ENCODE measurements at regions not wholly inside any gene's neighbourhood (a gene's known extent, or its start where the extent isn't known, plus 50 kb on each side); places are given as distances from the start of the nearest gene placed in this dataset.

- no peak overlapping the region for H3K27ac ChIP-seq
- TF ChIP-seq ZFX (IDR thresholded peaks at IDR 0.05; ENCODE audit: borderline replicate concordance) (no peak), CTCF (IDR thresholded peaks at IDR 0.05) (no peak)
These were observed 226.1 kb upstream of the UBE2E2 start for GRCh38 chr3:22977042-22977441.

- H3K27ac ChIP-seq: no peak overlapping the region
- TF ChIP-seq ZFX (IDR thresholded peaks at IDR 0.05; ENCODE audit: borderline replicate concordance) (no peak), CTCF (IDR thresholded peaks at IDR 0.05) (no peak)
These were observed 225.4 kb upstream of the UBE2E2 start for GRCh38 chr3:22977650-22978289.

- H3K27ac ChIP-seq: no peak overlapping the region
- TF ChIP-seq ZFX (IDR thresholded peaks at IDR 0.05; ENCODE audit: borderline replicate concordance) (no peak), CTCF (IDR thresholded peaks at IDR 0.05) (no peak)
These were observed 223.5 kb upstream of the UBE2E2 start for GRCh38 chr3:22979581-22979980.

GRCh38 chr3:22980346-22980745, 222.8 kb upstream of the UBE2E2 start:
- no peak overlapping the region for H3K27ac ChIP-seq
- TF ChIP-seq ZFX (IDR thresholded peaks at IDR 0.05; ENCODE audit: borderline replicate concordance) (no peak), CTCF (IDR thresholded peaks at IDR 0.05) (no peak)

GRCh38 chr3:22981166-22981565, 222.0 kb upstream of the UBE2E2 start:
- H3K27ac ChIP-seq: no peak overlapping the region
- TF ChIP-seq ZFX (IDR thresholded peaks at IDR 0.05; ENCODE audit: borderline replicate concordance) (no peak), CTCF (IDR thresholded peaks at IDR 0.05) (no peak)

GRCh38 chr3:22981861-22982260, 221.3 kb upstream of the UBE2E2 start:
- TF ChIP-seq CTCF (IDR thresholded peaks at IDR 0.05) (no peak), ZFX (IDR thresholded peaks at IDR 0.05; ENCODE audit: borderline replicate concordance) (no peak)
- H3K27ac ChIP-seq: no peak overlapping the region

- no peak overlapping the region for H3K27ac ChIP-seq
- no peak for TF ChIP-seq CTCF (IDR thresholded peaks at IDR 0.05)
- TF ChIP-seq ZFX (IDR thresholded peaks at IDR 0.05; ENCODE audit: borderline replicate concordance): no peak
These were observed 220.0 kb upstream of the UBE2E2 start for GRCh38 chr3:22982981-22983587.

Data from 22Rv1 (cell line).